ENCODE measurements at regions not wholly inside any gene's neighbourhood (a gene's known extent, or its start where the extent isn't known, plus 50 kb on each side); places are given as distances from the start of the nearest gene placed in this dataset.
"Not testable (repeated sequence)": the region's sequence is repeated elsewhere in the genome, so short reads cannot be mapped to it uniquely, and the experiment has no call there.

DNA sequence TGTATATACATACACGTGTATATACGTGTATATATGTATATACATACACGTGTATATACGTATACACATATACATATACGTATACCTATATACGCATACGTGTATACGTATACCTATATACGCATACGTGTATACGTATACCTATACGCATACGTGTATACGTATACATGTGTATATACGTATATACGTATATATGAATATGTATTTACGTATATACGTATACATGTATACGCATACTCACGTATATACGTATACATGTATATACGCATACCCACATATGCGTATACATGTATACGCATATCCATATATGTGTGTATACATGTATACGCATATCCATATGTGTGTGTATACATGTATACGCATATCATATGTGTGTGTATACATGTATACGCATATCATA is 487.8 kb upstream of the TMEFF2 start:
- H3K36me3 ChIP-seq (ENCODE audit: insufficient read depth, low read length); H3K4me3 ChIP-seq (ENCODE audit: low read depth in 1 of 2, low read length in 2 of 2); H3K9ac ChIP-seq (ENCODE audit: low read length); H3K27me3 ChIP-seq (ENCODE audit: control insufficient read depth in 1 of 2, insufficient read depth in 2 of 2, low read length in 2 of 2); H3K27ac ChIP-seq (ENCODE audit: low read depth, low read length); H3K9me3 ChIP-seq (ENCODE audit: low read length); H3K4me1 ChIP-seq (ENCODE audit: insufficient read depth, low read length): not testable (repeated sequence)

DNA sequence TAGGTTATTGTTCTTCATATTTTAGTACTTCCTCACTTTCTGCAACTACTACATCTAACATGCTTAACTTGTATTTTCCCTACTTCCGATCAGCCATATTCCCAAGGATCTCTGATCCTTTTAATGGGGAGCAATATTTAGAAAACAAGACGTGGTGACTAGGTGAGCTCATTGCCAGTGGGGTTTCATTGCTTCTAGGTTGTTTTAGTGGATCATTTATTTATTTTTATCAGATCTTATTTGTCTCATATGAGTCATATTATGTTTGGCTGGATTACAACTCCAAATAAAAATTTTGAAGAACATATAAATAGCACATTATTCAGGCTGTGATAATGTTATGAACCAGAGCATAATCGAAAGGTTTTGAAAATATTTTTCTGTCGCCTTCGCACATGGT is 480.9 kb upstream of the TMEFF2 start:
- no peak overlapping the region for H3K27ac ChIP-seq (ENCODE audit: low read depth, low read length)

DNA sequence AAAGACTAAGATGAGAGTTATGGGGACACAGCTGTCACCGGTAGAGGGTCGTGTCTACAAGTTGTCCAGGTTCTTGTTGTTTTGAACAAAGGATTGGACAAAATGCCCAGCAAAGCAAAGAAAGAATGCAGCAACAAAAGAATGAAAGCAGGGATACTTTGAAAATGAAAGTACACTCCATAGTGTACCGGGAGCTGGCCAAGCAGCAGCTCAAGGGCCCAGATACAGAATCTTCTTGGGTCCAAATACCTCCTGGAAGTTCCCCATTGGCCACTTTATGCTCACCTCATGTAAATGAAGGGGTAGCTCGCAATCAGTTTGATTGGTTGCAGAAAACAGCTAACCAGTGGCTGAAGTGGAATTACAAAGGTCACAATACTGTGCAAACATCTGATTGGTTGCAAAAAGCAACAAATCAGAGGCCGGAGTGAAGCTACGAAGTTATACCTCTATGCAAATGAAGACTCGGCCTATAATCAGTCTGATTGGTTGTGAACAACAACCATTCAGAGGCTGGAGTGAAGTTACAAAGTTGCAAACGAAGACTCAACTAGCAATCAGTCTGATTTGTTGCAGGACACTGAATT is 474.9 kb upstream of the TMEFF2 start:
- Histone ChIP-seq H3K9ac (ENCODE audit: low read length) (no peak overlapping the region), H3K36me3 (ENCODE audit: insufficient read depth, low read length) (no peaks in the 10 kb centered on the region), H3K27ac (ENCODE audit: low read depth, low read length) (no peak overlapping the region), H3K9me3 (ENCODE audit: low read length) (no peaks in the 10 kb centered on the region), H3K4me3 (ENCODE audit: low read depth in 1 of 2, low read length in 2 of 2) (no peak overlapping the region), H3K4me1 (ENCODE audit: insufficient read depth, low read length) (no peaks in the 10 kb centered on the region), H3K27me3 (ENCODE audit: control insufficient read depth in 1 of 2, insufficient read depth in 2 of 2, low read length in 2 of 2) (no peaks in the 10 kb centered on the region)

More for the DNA sequence above, 480.9 kb upstream of the TMEFF2 start:
- Histone ChIP-seq H3K27me3 (ENCODE audit: control insufficient read depth in 1 of 2, insufficient read depth in 2 of 2, low read length in 2 of 2) (no peaks in the 10 kb centered on the region), H3K4me3 (ENCODE audit: low read depth in 1 of 2, low read length in 2 of 2) (no peak overlapping the region), H3K36me3 (ENCODE audit: insufficient read depth, low read length) (no peaks in the 10 kb centered on the region), H3K4me1 (ENCODE audit: insufficient read depth, low read length) (no peaks in the 10 kb centered on the region), H3K9ac (ENCODE audit: low read length) (no peak overlapping the region), H3K9me3 (ENCODE audit: low read length) (no peaks in the 10 kb centered on the region)

DNA sequence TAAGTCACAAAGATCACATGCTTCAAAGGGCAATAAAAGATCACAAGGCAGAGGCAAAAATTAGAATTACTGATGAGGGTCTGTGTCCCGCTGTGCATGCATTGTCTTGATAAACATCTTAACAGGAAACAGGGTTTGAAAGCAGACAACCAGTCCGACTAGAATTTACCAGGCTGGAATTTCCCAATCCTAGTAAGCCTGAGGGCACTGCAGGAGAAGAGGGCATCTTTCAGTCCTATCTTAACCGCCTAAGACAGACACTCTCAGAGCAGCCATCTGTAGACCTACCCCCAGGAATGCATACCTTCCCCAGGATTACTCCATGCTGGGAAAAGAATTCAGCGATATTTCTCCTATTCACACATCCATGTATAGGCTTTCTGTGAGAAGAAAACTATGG is 465.8 kb upstream of the TMEFF2 start:
- not testable (repeated sequence) for H3K36me3 ChIP-seq (ENCODE audit: insufficient read depth, low read length); H3K9ac ChIP-seq (ENCODE audit: low read length); H3K9me3 ChIP-seq (ENCODE audit: low read length); H3K4me1 ChIP-seq (ENCODE audit: insufficient read depth, low read length); H3K4me3 ChIP-seq (ENCODE audit: low read depth in 1 of 2, low read length in 2 of 2); H3K27ac ChIP-seq (ENCODE audit: low read depth, low read length); H3K27me3 ChIP-seq (ENCODE audit: control insufficient read depth in 1 of 2, insufficient read depth in 2 of 2, low read length in 2 of 2)

DNA sequence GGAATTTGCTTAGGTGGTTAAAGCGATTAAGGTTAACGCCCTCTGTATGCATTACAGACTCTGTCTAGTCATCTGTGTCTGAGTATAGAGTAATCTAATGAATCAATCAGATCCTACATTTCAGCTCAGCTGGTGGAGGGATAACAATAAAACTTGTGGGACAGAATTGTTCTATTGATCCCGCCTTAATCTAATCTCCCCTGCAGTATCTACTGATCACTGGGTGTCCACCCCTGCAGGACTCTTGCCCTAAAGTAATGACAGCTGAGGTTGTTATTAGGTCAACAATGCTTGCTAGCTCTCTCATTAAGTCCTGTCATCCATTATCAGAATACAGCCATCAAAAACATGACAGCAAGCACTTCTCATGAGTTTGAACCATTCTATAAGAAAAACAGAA is 462.6 kb upstream of the TMEFF2 start:
- no peaks in the 10 kb centered on the region for H3K4me1 ChIP-seq (ENCODE audit: insufficient read depth, low read length)
- no peak overlapping the region for H3K27ac ChIP-seq (ENCODE audit: low read depth, low read length)
- H3K9me3 ChIP-seq (ENCODE audit: low read length): no peaks in the 10 kb centered on the region
- no peak overlapping the region for H3K9ac ChIP-seq (ENCODE audit: low read length)
- no peaks in the 10 kb centered on the region for H3K36me3 ChIP-seq (ENCODE audit: insufficient read depth, low read length)
- H3K4me3 ChIP-seq (ENCODE audit: low read depth in 1 of 2, low read length in 2 of 2): no peak overlapping the region
- no peaks in the 10 kb centered on the region for H3K27me3 ChIP-seq (ENCODE audit: control insufficient read depth in 1 of 2, insufficient read depth in 2 of 2, low read length in 2 of 2)

DNA sequence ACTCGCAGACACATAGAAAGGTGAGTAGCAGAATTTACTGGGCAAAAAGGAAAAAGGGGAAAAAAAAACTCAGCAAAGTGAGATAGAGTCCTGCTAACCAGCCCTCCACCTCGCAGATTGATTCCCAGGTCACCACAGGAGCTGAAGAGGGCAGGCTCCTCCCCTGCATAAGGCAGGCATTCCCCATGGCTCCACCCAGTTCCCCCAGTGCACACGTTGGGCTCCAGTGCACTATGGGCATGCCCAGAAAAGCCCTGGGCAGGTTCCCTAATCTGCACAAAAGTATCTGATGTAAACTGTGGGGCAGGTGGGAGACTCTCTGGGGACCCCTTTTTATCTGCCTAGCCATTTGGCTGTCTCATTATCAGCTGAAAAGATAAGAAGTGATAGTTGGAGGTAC is 461.2 kb upstream of the TMEFF2 start:
- no peak overlapping the region for H3K27ac ChIP-seq (ENCODE audit: low read depth, low read length)
- no peaks in the 10 kb centered on the region for H3K4me1 ChIP-seq (ENCODE audit: insufficient read depth, low read length)
- H3K27me3 ChIP-seq (ENCODE audit: control insufficient read depth in 1 of 2, insufficient read depth in 2 of 2, low read length in 2 of 2): no peaks in the 10 kb centered on the region
- no peaks in the 10 kb centered on the region for H3K36me3 ChIP-seq (ENCODE audit: insufficient read depth, low read length)
- no peak overlapping the region for H3K9ac ChIP-seq (ENCODE audit: low read length)
- H3K4me3 ChIP-seq (ENCODE audit: low read depth in 1 of 2, low read length in 2 of 2): no peak overlapping the region
- no peaks in the 10 kb centered on the region for H3K9me3 ChIP-seq (ENCODE audit: low read length)

DNA sequence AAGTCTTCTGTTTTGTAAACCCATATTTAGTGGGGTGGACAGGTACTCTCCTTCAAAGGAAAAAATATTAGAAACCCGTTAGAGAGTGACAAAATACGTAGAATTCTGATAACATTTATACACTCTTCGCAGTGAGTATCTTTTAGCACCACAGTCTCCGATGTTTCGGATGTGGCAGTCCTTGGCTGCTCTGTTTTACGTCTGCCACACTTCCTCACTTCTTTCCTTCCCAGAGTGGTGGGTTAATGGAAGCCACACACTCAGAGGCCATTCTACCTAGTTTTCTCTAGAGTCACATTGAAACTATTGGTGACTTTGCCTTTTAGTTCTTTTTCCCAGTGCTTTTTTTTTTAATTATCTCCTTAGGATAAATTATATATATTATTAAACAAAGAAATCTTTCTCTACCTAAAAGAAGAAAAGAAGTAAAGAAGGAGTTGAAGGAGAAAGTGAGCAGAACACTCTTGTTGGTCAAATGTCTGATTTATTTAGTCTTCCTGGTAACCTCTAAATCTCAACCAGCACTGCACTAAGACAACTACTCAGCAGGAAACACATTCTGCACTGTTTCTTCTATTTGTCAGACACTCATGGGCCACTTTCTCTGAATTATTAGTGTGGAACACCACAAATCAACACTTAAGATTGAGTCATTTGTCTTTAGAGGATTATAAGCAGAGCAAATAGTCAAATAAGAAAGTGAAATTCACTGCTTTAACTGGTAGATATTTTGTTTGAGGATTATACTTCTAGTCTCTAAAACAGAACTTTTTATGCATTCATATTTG is 451.3 kb upstream of the TMEFF2 start:
- Histone ChIP-seq H3K27ac (ENCODE audit: low read depth, low read length) (no peak overlapping the region), H3K4me3 (ENCODE audit: low read depth in 1 of 2, low read length in 2 of 2) (no peak overlapping the region), H3K4me1 (ENCODE audit: insufficient read depth, low read length) (no peaks in the 10 kb centered on the region), H3K27me3 (ENCODE audit: control insufficient read depth in 1 of 2, insufficient read depth in 2 of 2, low read length in 2 of 2) (no peaks in the 10 kb centered on the region), H3K9ac (ENCODE audit: low read length) (no peak overlapping the region), H3K36me3 (ENCODE audit: insufficient read depth, low read length) (no peaks in the 10 kb centered on the region), H3K9me3 (ENCODE audit: low read length) (no peaks in the 10 kb centered on the region)

DNA sequence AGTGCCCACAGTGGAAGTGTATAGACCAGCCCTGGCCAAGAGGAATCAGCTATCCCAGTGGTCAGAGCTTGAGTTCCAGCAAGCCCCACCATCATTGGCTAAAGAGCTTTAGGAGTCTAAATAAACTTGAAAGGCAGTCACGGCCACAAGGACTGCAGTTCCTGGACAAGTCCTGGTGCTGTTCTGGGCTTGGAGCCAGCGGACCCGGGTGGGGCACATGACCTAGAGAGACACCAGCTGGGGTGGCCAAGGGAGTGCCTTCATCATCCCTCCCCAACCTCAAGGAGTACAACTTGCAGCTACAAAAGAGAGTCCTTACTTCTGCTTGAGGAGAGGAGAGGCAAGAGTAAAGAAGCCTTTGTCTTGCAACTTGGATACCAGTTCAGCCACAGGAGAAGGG is 439.8 kb upstream of the TMEFF2 start:
- no peaks in the 10 kb centered on the region for H3K4me1 ChIP-seq (ENCODE audit: insufficient read depth, low read length)
- H3K9me3 ChIP-seq (ENCODE audit: low read length): no peaks in the 10 kb centered on the region
- no peaks in the 10 kb centered on the region for H3K36me3 ChIP-seq (ENCODE audit: insufficient read depth, low read length)
- no peak overlapping the region for H3K4me3 ChIP-seq (ENCODE audit: low read depth in 1 of 2, low read length in 2 of 2)
- H3K27me3 ChIP-seq (ENCODE audit: control insufficient read depth in 1 of 2, insufficient read depth in 2 of 2, low read length in 2 of 2): no peaks in the 10 kb centered on the region
- no peak overlapping the region for H3K27ac ChIP-seq (ENCODE audit: low read depth, low read length)
- H3K9ac ChIP-seq (ENCODE audit: low read length): no peak overlapping the region

DNA sequence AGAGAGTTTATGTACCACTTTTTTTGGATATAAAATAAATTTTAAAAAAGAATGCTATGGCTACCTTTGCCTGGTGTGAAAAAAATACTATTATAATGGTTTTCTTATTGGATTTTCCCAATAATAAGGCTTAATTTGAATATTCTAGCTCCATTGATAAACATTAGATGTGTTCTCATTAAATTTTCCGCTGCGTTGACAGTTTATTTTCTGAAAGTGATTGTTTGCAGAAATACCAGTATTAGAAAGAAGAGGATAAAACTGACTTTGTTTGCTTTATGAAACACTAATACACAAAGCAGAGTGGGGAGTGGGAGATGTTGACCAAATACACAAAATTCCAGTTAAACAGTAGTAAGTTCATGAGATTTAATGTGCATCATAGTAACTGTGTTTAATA is 433.3 kb upstream of the TMEFF2 start:
- Histone ChIP-seq H3K36me3 (ENCODE audit: insufficient read depth, low read length) (no peaks in the 10 kb centered on the region), H3K9me3 (ENCODE audit: low read length) (no peaks in the 10 kb centered on the region), H3K9ac (ENCODE audit: low read length) (no peak overlapping the region), H3K27ac (ENCODE audit: low read depth, low read length) (no peak overlapping the region), H3K27me3 (ENCODE audit: control insufficient read depth in 1 of 2, insufficient read depth in 2 of 2, low read length in 2 of 2) (no peaks in the 10 kb centered on the region), H3K4me1 (ENCODE audit: insufficient read depth, low read length) (no peaks in the 10 kb centered on the region), H3K4me3 (ENCODE audit: low read depth in 1 of 2, low read length in 2 of 2) (no peak overlapping the region)

DNA sequence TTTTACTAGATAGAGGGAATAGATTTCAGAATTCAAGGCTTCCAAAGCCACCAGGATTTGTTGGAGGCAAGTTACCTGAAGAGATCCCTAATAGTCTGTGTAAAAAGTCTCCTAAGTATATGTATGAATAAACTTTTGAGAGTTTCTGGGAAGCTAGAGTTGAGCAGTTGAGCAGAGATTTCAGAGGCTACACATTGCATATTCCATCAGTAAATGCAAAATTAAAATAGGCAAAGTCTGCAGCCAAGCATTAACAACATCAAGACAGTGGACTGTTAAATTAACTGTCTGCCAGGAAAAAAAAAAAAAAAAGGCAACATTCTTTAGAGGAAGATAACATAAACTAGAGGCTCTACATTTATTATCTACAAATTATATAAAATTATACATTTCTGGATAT is 420.4 kb upstream of the TMEFF2 start:
- Histone ChIP-seq H3K9ac (ENCODE audit: low read length) (no peak overlapping the region), H3K4me3 (ENCODE audit: low read depth in 1 of 2, low read length in 2 of 2) (no peak overlapping the region), H3K9me3 (ENCODE audit: low read length) (no peaks in the 10 kb centered on the region), H3K36me3 (ENCODE audit: insufficient read depth, low read length) (no peaks in the 10 kb centered on the region), H3K4me1 (ENCODE audit: insufficient read depth, low read length) (no peaks in the 10 kb centered on the region), H3K27me3 (ENCODE audit: control insufficient read depth in 1 of 2, insufficient read depth in 2 of 2, low read length in 2 of 2) (no peaks in the 10 kb centered on the region), H3K27ac (ENCODE audit: low read depth, low read length) (no peak overlapping the region)

DNA sequence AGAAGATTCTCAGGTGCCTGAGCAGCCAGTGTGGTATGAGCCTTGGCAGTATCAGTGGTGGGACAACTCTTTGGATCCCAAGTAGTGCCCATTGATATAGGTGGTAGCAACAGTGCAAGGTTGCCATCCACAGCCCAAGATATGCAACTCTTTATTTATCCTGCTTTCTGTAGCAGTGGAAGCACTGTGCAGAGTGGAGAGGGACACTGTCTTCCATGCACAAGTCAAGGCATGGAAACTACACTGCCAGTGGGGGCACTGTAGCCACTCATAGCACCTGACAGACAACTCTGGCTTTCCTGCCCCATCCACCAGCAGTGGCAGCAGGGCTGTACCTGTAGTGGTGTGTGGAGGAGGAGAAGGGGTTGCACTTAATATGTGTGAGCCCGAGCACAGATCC is 409.6 kb upstream of the TMEFF2 start:
- Histone ChIP-seq H3K27me3 (ENCODE audit: control insufficient read depth in 1 of 2, insufficient read depth in 2 of 2, low read length in 2 of 2) (no peaks in the 10 kb centered on the region), H3K27ac (ENCODE audit: low read depth, low read length) (no peak overlapping the region), H3K4me1 (ENCODE audit: insufficient read depth, low read length) (no peaks in the 10 kb centered on the region), H3K4me3 (ENCODE audit: low read depth in 1 of 2, low read length in 2 of 2) (no peak overlapping the region), H3K36me3 (ENCODE audit: insufficient read depth, low read length) (no peaks in the 10 kb centered on the region), H3K9ac (ENCODE audit: low read length) (no peak overlapping the region), H3K9me3 (ENCODE audit: low read length) (no peaks in the 10 kb centered on the region)

DNA sequence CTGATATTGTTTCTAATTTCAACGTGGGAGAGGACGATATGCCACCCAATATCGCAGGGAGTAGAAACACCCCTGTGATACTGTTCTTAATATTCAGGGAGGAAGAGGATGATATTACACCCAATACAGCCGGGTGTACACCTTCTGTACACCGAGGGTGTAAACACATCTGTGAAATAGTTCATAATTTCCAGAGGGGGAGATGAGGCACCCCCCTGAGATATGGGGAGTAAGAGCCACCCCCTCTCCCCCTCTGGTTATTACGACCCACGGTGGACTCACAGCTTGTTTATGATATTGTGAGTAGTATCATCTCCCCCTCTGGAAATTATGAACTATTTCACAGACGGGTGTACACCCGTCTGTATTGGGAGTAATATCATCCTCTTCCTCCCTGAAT is 403.9 kb upstream of the TMEFF2 start:
- H3K27me3 ChIP-seq (ENCODE audit: control insufficient read depth in 1 of 2, insufficient read depth in 2 of 2, low read length in 2 of 2); H3K4me1 ChIP-seq (ENCODE audit: insufficient read depth, low read length); H3K9me3 ChIP-seq (ENCODE audit: low read length): not testable (repeated sequence)

More for the DNA sequence above, 403.9 kb upstream of the TMEFF2 start:
- H3K9ac ChIP-seq (ENCODE audit: low read length); H3K4me3 ChIP-seq (ENCODE audit: low read depth in 1 of 2, low read length in 2 of 2); H3K27ac ChIP-seq (ENCODE audit: low read depth, low read length); H3K36me3 ChIP-seq (ENCODE audit: insufficient read depth, low read length): not testable (repeated sequence)

All from muscle layer of colon (tissue), 2 donors.